IMR-90 (cell line): ENCODE measurements at regions not wholly inside any gene's neighbourhood (a gene's known extent, or its start where the extent isn't known, plus 50 kb on each side); places are given as distances from the start of the nearest gene placed in this dataset.

Experiments used
- ATAC-seq: fragments of 200-7000 bp; cut with Tn5 transposase; 2 replicates; pipeline ENCODE4 v1.9.1; 2020; ENCODE audit warnings: low read depth, mild to moderate bottlenecking, moderate library complexity
- BruUV-seq: library from RNA; stranded (reverse); fragments of 400-500 nt; replicated peaks from 2 replicates; lab custom pipeline; 2021; lab: Mats Ljungman, UMichigan
- CTCF ChIA-PET: fragments of 300-600 bp; formaldehyde crosslinking; extraction: SDS; loops from one replicate; lab custom pipeline; 2021; ENCODE audit warnings: antibody characterized with exemption; lab: Yijun Ruan, JAX
- POLR2A ChIA-PET: fragments of 300-600 bp; sonication (Branson Sonifier 250); formaldehyde crosslinking; loops from one replicate; lab custom pipeline; 2022; ENCODE audit warnings: antibody characterized with exemption; ENCODE audit not compliant: unreplicated experiment; lab: Charles Lee
- DNase-seq: peaks from one replicate; pipeline ENCODE4 v3.0.0; 2013
- H2AFZ ChIP-seq: replicated peaks from 2 replicates; pipeline ENCODE3; 2013; ENCODE audit warnings: low read length, mild to moderate bottlenecking; ENCODE audit not compliant: poor library complexity
- H2AK5ac ChIP-seq: 2 replicates; pipeline ENCODE4 v1.6.1; 2013; ENCODE audit warnings: low read depth, low read length, inconsistent platforms
- H2AK9ac ChIP-seq: replicated peaks from 2 replicates; pipeline ENCODE3; 2013; ENCODE audit warnings: mild to moderate bottlenecking, low read depth, low read length, moderate library complexity; ENCODE audit not compliant: poor library complexity
- H2BK120ac ChIP-seq: 2 replicates; pipeline ENCODE4 v1.6.1; 2013; ENCODE audit warnings: low read depth, low read length, inconsistent platforms
- H2BK15ac ChIP-seq: 3 replicates; pipeline ENCODE4 v1.6.1; 2013; ENCODE audit warnings: low read depth, low read length, inconsistent platforms
- H2BK20ac ChIP-seq: 2 replicates; pipeline ENCODE4 v1.6.1; 2013; ENCODE audit warnings: low read depth, mild to moderate bottlenecking, inconsistent platforms, low read length, moderate library complexity
- H2BK5ac ChIP-seq: 2 replicates; pipeline ENCODE4 v1.6.1; 2013; ENCODE audit warnings: mild to moderate bottlenecking, low read depth, low read length, inconsistent platforms; ENCODE audit not compliant: poor library complexity, severe bottlenecking
- H3K14ac ChIP-seq: replicated peaks from 2 replicates; pipeline ENCODE4 v1.6.1; 2013; ENCODE audit warnings: low read depth, low read length, inconsistent platforms
- H3K18ac ChIP-seq: 2 replicates; pipeline ENCODE4 v1.6.1; 2013; ENCODE audit warnings: low read depth, low read length, control low read depth
- H3K23ac ChIP-seq: 2 replicates; pipeline ENCODE4 v1.6.1; 2013; ENCODE audit warnings: low read depth, low read length, inconsistent platforms
- H3K27ac ChIP-seq: 2 replicates; pipeline ENCODE4 v1.5.1; 2013; ENCODE audit warnings: mild to moderate bottlenecking, control low read depth, low read length; ENCODE audit not compliant: insufficient read depth
- H3K27me3 ChIP-seq: 2 replicates; pipeline ENCODE4 v1.6.1; 2013; ENCODE audit warnings: low read length; ENCODE audit not compliant: control insufficient read depth, insufficient read depth
- H3K36me3 ChIP-seq: 2 replicates; pipeline ENCODE4 v1.6.1; 2013; ENCODE audit warnings: low read length, mixed read lengths; ENCODE audit not compliant: control insufficient read depth, insufficient read depth
- H3K4ac ChIP-seq: 2 replicates; pipeline ENCODE4 v1.6.1; 2013; ENCODE audit warnings: low read depth, low read length, inconsistent platforms
- H3K4me1 ChIP-seq: 2 replicates; pipeline ENCODE4 v1.6.1; 2013; ENCODE audit warnings: low read length, mixed read lengths; ENCODE audit not compliant: control insufficient read depth, insufficient read depth
- H3K4me2 ChIP-seq: 2 replicates; pipeline ENCODE4 v1.6.1; 2013; ENCODE audit warnings: low read depth, mild to moderate bottlenecking, control low read depth, low read length, moderate library complexity
- H3K4me3 ChIP-seq: 2 replicates; pipeline ENCODE4 v1.5.1; 2013; ENCODE audit warnings: low read depth, mild to moderate bottlenecking, control low read depth, low read length, moderate library complexity; ENCODE audit not compliant: insufficient read depth
- H3K56ac ChIP-seq: 2 replicates; pipeline ENCODE4 v1.6.1; 2013; ENCODE audit warnings: low read length, inconsistent platforms; ENCODE audit not compliant: insufficient read depth; ENCODE audit errors: extremely low read depth
- H3K79me1 ChIP-seq, 2 experiments: 2 replicates each; pipeline ENCODE4 v1.6.1; 2013; ENCODE audit warnings: low read length in 2 of 2, inconsistent platforms in 1 of 2, low read depth in 1 of 2
- H3K9ac ChIP-seq: 2 replicates; pipeline ENCODE4 v1.6.1; 2013; ENCODE audit warnings: low read depth, low read length, control low read depth
- H3K9me1 ChIP-seq: 2 replicates; pipeline ENCODE4 v1.6.1; 2013; ENCODE audit warnings: low read length, inconsistent platforms; ENCODE audit not compliant: insufficient read depth
- H3K9me3 ChIP-seq: 2 replicates; pipeline ENCODE4 v1.6.1; 2013; ENCODE audit warnings: low read length; ENCODE audit not compliant: control insufficient read depth, insufficient read depth
- H4K20me1 ChIP-seq: 2 replicates; pipeline ENCODE4 v1.6.1; 2013; ENCODE audit warnings: low read length, inconsistent platforms; ENCODE audit not compliant: insufficient read depth
- H4K5ac ChIP-seq: 2 replicates; pipeline ENCODE4 v1.6.1; 2013; ENCODE audit warnings: mild to moderate bottlenecking, low read depth, low read length, control low read depth
- H4K8ac ChIP-seq, 2 experiments: 2 replicates each; pipeline ENCODE4 v1.6.1; 2013; ENCODE audit warnings: low read depth in 2 of 2, low read length in 2 of 2, control low read depth in 1 of 2, inconsistent platforms in 1 of 2
- H4K91ac ChIP-seq: 2 replicates; pipeline ENCODE4 v1.6.1; 2013; ENCODE audit warnings: low read depth, low read length, inconsistent platforms; ENCODE audit not compliant: insufficient read depth
- BHLHE40 ChIP-seq: fragments of 150-350 bp; IDR thresholded peaks from 2 replicates; pipeline ENCODE4 v1.6.1; 2016; ENCODE audit warnings: mild to moderate bottlenecking, low read depth, low read length
- CHD1 ChIP-seq: IDR thresholded peaks from 2 replicates; pipeline ENCODE4 v1.6.1; 2012; ENCODE audit warnings: low read depth, low read length, improper control_type of control experiment
- MAFK ChIP-seq: IDR thresholded peaks from 2 replicates; pipeline ENCODE4 v1.6.1; 2012; ENCODE audit warnings: low read depth, low read length, improper control_type of control experiment
- MAZ ChIP-seq: IDR thresholded peaks from 2 replicates; pipeline ENCODE4 v1.6.1; 2012; ENCODE audit warnings: low read depth, mild to moderate bottlenecking, low read length, improper control_type of control experiment, moderate library complexity, borderline replicate concordance
- NFE2L2 ChIP-seq: fragments of 150-350 bp; IDR thresholded peaks from 2 replicates; pipeline ENCODE4 v1.6.1; 2016; ENCODE audit warnings: low read depth, mild to moderate bottlenecking, low read length
- POLR2A ChIP-seq: IDR thresholded peaks from 2 replicates; pipeline ENCODE4 v1.6.1; 2012; ENCODE audit warnings: mild to moderate bottlenecking, low read depth, low read length
- RAD21 ChIP-seq: IDR thresholded peaks from 2 replicates; pipeline ENCODE4 v1.6.1; 2012; ENCODE audit warnings: low read length, improper control_type of control experiment
- RCOR1 ChIP-seq: IDR thresholded peaks from 2 replicates; pipeline ENCODE4 v1.6.1; 2012; ENCODE audit warnings: mild to moderate bottlenecking, low read length, improper control_type of control experiment; ENCODE audit not compliant: insufficient replicate concordance
- RFX5 ChIP-seq: IDR thresholded peaks from 2 replicates; pipeline ENCODE4 v1.8.0; 2012; ENCODE audit warnings: low read depth, mild to moderate bottlenecking, low read length, moderate library complexity
- WGBS, 2 experiments: methylation state at CpG; one replicate each; pipeline versions ENCODE4 v1.1.5 to v1.1.7; 2013; ENCODE audit warnings: missing lambda C conversion rate in 2 of 2; ENCODE audit not compliant: insufficient read length in 1 of 2; ENCODE audit errors: extremely low coverage in 2 of 2; 5-methylcytosine and 5-hydroxymethylcytosine counted together
- dilution Hi-C: fragments of 300-500 bp; cut with HindIII; formaldehyde crosslinking; loops from one replicate; pipeline ENCODE4 v1.14.3; 2018; ENCODE audit warnings: low sequenced_read_pairs; ENCODE audit not compliant: unreplicated experiment
- in situ Hi-C: fragments of 300-500 bp; cut with MboI; formaldehyde crosslinking; loops from 3 replicates; pipeline ENCODE4 v1.14.3; 2019; ENCODE audit warnings: low sequenced_read_pairs, inconsistent platforms, mixed read lengths
- intact Hi-C: fragments of 100-400 bp; cut with micrococcal nuclease; formaldehyde crosslinking; loops from 2 replicates; pipeline ENCODE4 v1.10.0; 2022
- TF ChIP-seq, protein P1 (sequence below): fragments of 150-350 bp; IDR thresholded peaks from 2 replicates; pipeline ENCODE4 v1.6.1; 2016; ENCODE audit warnings: low read depth, mild to moderate bottlenecking, low read length, moderate library complexity, borderline replicate concordance
- TF ChIP-seq, protein P2 (sequence below): fragments of 150-350 bp; IDR thresholded peaks from 2 replicates; pipeline ENCODE4 v1.6.1; 2017; ENCODE audit warnings: mild to moderate bottlenecking, antibody characterized with exemption, low read length, low read depth
- TF ChIP-seq, protein P3 (sequence below): conservative IDR thresholded peaks from 2 replicates; pipeline ENCODE4 v1.5.1; 2012; ENCODE audit warnings: mild to moderate bottlenecking, low read depth, low read length, improper control_type of control experiment

DNA sequence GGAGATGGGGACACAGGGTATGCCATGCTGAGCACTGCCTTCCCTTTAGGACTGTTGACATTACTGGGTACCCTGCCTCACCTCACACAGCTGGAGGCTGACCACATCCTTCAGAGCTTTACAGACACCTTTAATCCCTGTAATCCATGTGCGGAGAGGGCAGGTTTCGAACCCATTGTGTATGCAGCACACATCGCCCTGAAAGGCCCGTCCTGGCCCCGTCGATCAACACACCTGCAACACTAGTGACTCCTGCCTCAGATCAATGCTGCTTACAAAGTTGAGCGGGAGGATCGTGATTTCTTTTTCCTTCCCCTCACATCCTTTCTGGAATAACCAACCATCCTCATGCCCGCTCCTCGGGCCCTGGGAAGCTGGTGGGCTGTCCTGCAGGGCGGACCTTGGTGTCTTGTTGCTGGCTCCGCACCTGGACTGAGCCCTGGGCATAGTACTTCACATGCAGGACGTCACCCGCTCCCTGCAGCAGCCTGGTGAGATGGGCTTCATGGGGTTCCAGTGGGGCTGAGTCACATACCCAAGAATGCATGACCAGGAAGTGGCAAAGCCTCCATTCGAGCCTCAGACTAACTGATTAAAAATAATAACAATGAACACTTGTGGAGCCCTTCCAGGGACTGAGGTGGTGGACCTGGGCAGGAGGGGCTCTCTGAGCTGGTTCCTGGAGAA lies 403.6 kb downstream of the PTPRU start:
- POLR2A ChIA-PET: no interaction called here
- no peak overlapping the region for H3K9ac ChIP-seq
- dilution Hi-C loops: no loop called here
- H3K18ac ChIP-seq: no peak overlapping the region
- 0 out of 3 replicates have a peak overlapping the region, but pooled peaks have one; percentile 72 for H2BK15ac ChIP-seq
- no peak overlapping the region for H3K4me3 ChIP-seq
- H3K14ac ChIP-seq: no peak overlapping the region
- no peak for TF ChIP-seq MAFK
- TF ChIP-seq CHD1: no peak
- no peak for TF ChIP-seq NFE2L2
- TF ChIP-seq, protein P1, sequence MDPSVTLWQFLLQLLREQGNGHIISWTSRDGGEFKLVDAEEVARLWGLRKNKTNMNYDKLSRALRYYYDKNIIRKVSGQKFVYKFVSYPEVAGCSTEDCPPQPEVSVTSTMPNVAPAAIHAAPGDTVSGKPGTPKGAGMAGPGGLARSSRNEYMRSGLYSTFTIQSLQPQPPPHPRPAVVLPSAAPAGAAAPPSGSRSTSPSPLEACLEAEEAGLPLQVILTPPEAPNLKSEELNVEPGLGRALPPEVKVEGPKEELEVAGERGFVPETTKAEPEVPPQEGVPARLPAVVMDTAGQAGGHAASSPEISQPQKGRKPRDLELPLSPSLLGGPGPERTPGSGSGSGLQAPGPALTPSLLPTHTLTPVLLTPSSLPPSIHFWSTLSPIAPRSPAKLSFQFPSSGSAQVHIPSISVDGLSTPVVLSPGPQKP: no peak
- TF ChIP-seq, protein P2, sequence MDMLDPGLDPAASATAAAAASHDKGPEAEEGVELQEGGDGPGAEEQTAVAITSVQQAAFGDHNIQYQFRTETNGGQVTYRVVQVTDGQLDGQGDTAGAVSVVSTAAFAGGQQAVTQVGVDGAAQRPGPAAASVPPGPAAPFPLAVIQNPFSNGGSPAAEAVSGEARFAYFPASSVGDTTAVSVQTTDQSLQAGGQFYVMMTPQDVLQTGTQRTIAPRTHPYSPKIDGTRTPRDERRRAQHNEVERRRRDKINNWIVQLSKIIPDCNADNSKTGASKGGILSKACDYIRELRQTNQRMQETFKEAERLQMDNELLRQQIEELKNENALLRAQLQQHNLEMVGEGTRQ: no peak
- TF ChIP-seq, protein P3, sequence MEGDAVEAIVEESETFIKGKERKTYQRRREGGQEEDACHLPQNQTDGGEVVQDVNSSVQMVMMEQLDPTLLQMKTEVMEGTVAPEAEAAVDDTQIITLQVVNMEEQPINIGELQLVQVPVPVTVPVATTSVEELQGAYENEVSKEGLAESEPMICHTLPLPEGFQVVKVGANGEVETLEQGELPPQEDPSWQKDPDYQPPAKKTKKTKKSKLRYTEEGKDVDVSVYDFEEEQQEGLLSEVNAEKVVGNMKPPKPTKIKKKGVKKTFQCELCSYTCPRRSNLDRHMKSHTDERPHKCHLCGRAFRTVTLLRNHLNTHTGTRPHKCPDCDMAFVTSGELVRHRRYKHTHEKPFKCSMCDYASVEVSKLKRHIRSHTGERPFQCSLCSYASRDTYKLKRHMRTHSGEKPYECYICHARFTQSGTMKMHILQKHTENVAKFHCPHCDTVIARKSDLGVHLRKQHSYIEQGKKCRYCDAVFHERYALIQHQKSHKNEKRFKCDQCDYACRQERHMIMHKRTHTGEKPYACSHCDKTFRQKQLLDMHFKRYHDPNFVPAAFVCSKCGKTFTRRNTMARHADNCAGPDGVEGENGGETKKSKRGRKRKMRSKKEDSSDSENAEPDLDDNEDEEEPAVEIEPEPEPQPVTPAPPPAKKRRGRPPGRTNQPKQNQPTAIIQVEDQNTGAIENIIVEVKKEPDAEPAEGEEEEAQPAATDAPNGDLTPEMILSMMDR: no peak
- TF ChIP-seq BHLHE40: no peak
- no peak for TF ChIP-seq RCOR1
- no peak for TF ChIP-seq RFX5
- TF ChIP-seq RAD21: no peak
- no peak for TF ChIP-seq POLR2A
- TF ChIP-seq MAZ: no peak
- H4K91ac ChIP-seq: no peak overlapping the region
- H3K4me1 ChIP-seq: peaks cover 2% of the 10 kb centered on the region; the same call in 1 of the 2 replicates
- no peaks in the 10 kb centered on the region for H3K36me3 ChIP-seq
- peak overlapping the region; percentile 68 for H2AK9ac ChIP-seq
- peak; percentile 81 for ATAC-seq
- CTCF ChIA-PET: no interaction called here
- H3K27me3 ChIP-seq: no peaks in the 10 kb centered on the region
- H3K4ac ChIP-seq: no peak overlapping the region; the same call in 1 of the 2 replicates
- no peak overlapping the region for H3K27ac ChIP-seq
- peak overlapping the region; percentile 20; the same call in 1 of the 2 replicates for H2BK20ac ChIP-seq
- peak overlapping the region; percentile 38 for H2AK5ac ChIP-seq
- H4K5ac ChIP-seq: no peak overlapping the region
- peak overlapping the region; percentile 32 for H2BK120ac ChIP-seq
- no peak overlapping the region for H2BK5ac ChIP-seq
- no peaks in the 10 kb centered on the region for H3K9me3 ChIP-seq
- H3K23ac ChIP-seq: no peak overlapping the region
- no peak overlapping the region for H4K8ac ChIP-seq
- peak overlapping the region; percentile 81 for H2AFZ ChIP-seq
- H4K20me1 ChIP-seq: no peaks in the 10 kb centered on the region
- H3K56ac ChIP-seq: no peak overlapping the region
- WGBS, 2 experiments: 100% methylated on average over 2 of the region's 15 CpGs; no CpG with 5 or more reads in 1 of the 2 experiments
- in situ Hi-C loops: no loop called here
- peak; percentile 67 for DNase-seq
- no peak overlapping the region for H3K4me2 ChIP-seq
- intact Hi-C loops: no loop called here
- H3K9me1 ChIP-seq: peaks cover 10% of the 10 kb centered on the region
- H3K79me1 ChIP-seq: no peaks in the 10 kb centered on the region
- BruUV-seq: no TSS peak
